CD14-positive monocyte (primary cell): ENCODE measurements at regions not wholly inside any gene's neighbourhood (a gene's known extent, or its start where the extent isn't known, plus 50 kb on each side); places are given as distances from the start of the nearest gene placed in this dataset.

Experiments
- DNase-seq, 3 donors: peaks; one replicate each; pipeline ENCODE4 v3.0.0-alpha.2; 2011 to 2022
- H2AFZ ChIP-seq: 2 replicates; pipeline ENCODE4 v1.6.0; 2012; ENCODE audit warnings: mild to moderate bottlenecking, low read depth, low read length, inconsistent platforms; ENCODE audit not compliant: insufficient read depth, poor library complexity, severe bottlenecking
- H3K27ac ChIP-seq, 2 donors: 1 replicate in 1 of 2; 2 replicates in 1 of 2; pipeline ENCODE4 v1.5.1; 2012 to 2013; ENCODE audit warnings: low read length in 2 of 2, control low read depth in 1 of 2, inconsistent platforms in 1 of 2, low read depth in 1 of 2, mild to moderate bottlenecking in 1 of 2
- H3K27me3 ChIP-seq, 2 donors: one replicate each; pipeline versions ENCODE4 v1.6.0 to v1.6.1; 2011 to 2013; ENCODE audit warnings: low read length in 2 of 2; ENCODE audit not compliant: control insufficient read depth in 2 of 2, insufficient read depth in 2 of 2
- H3K36me3 ChIP-seq, 2 donors: replicated peaks in 1 of 2; 1 replicate in 1 of 2; 2 replicates in 1 of 2; pipeline versions ENCODE4 v1.5.1 to v1.6.1; 2012 to 2013; ENCODE audit warnings: low read length in 2 of 2, control low read depth in 1 of 2, inconsistent platforms in 1 of 2, mild to moderate bottlenecking in 1 of 2; ENCODE audit not compliant: insufficient read depth in 2 of 2, control insufficient read depth in 1 of 2
- H3K4me1 ChIP-seq, 2 donors: 1 replicate in 1 of 2; 2 replicates in 1 of 2; pipeline versions ENCODE4 v1.5.1 to v1.6.1; 2012 to 2013; ENCODE audit warnings: low read length in 2 of 2, control low read depth in 1 of 2, inconsistent platforms in 1 of 2, mild to moderate bottlenecking in 1 of 2, moderate library complexity in 1 of 2; ENCODE audit not compliant: insufficient read depth in 2 of 2, control insufficient read depth in 1 of 2
- H3K4me2 ChIP-seq: replicated peaks from 2 replicates; pipeline ENCODE3; 2012; ENCODE audit warnings: low read length, moderate library complexity, mild to moderate bottlenecking; ENCODE audit not compliant: poor library complexity, severe bottlenecking; ENCODE audit errors: extremely low read depth
- H3K4me3 ChIP-seq, 3 experiments: fragments of 200-600 bp in 1 of 3; sonication (generic) in 1 of 3; replicated peaks in 1 of 3; 1 replicate in 2 of 3; 2 replicates in 1 of 3; pipeline ENCODE4 v1.5.1; 2011 to 2013; ENCODE audit warnings: low read length in 3 of 3, mild to moderate bottlenecking in 3 of 3, control low read depth in 2 of 3, low read depth in 2 of 3, inconsistent platforms in 1 of 3, moderate library complexity in 1 of 3
- H3K79me2 ChIP-seq: 2 replicates; pipeline ENCODE4 v1.6.0; 2012; ENCODE audit warnings: mild to moderate bottlenecking, control low read depth, inconsistent platforms, low read length, moderate library complexity; ENCODE audit not compliant: insufficient read depth
- H3K9ac ChIP-seq: 2 replicates; pipeline ENCODE4 v1.6.0; 2017; ENCODE audit warnings: low read length, mild to moderate bottlenecking; ENCODE audit not compliant: insufficient read depth, poor library complexity, severe bottlenecking
- H3K9me3 ChIP-seq, 2 donors: replicated peaks in 1 of 2; 1 replicate in 1 of 2; 2 replicates in 1 of 2; pipeline versions ENCODE4 v1.5.1 to v1.6.1; 2012 to 2013; ENCODE audit warnings: low read length in 2 of 2, control low read depth in 1 of 2; ENCODE audit not compliant: control insufficient read depth in 1 of 2, insufficient read depth in 1 of 2
- H4K20me1 ChIP-seq: 2 replicates; pipeline ENCODE4 v1.6.0; 2012; ENCODE audit warnings: mild to moderate bottlenecking, low read length, control low read depth, moderate library complexity; ENCODE audit not compliant: insufficient read depth
- H3K27ac Mint-ChIP-seq, 7 donors: one replicate each; pipeline ENCODE4 v1.8.0; 2020; ENCODE audit warnings: mild to moderate bottlenecking in 7 of 7, mixed read lengths in 7 of 7, moderate library complexity in 6 of 7, inconsistent platforms in 2 of 7
- H3K27me3 Mint-ChIP-seq, 3 donors: one replicate each; pipeline ENCODE4 v1.8.0; 2021 to 2022; ENCODE audit warnings: low read depth in 3 of 3, mild to moderate bottlenecking in 3 of 3, mixed read lengths in 3 of 3, moderate library complexity in 3 of 3, inconsistent platforms in 1 of 3
- H3K36me3 Mint-ChIP-seq, 2 donors: one replicate each; pipeline ENCODE4 v1.8.0; 2020; ENCODE audit warnings: mixed read lengths in 2 of 2, inconsistent platforms in 1 of 2, mild to moderate bottlenecking in 1 of 2
- H3K4me1 Mint-ChIP-seq: one replicate; pipeline ENCODE4 v1.8.0; 2020; ENCODE audit warnings: mild to moderate bottlenecking, mixed read lengths
- H3K4me3 Mint-ChIP-seq, 2 donors: one replicate each; pipeline ENCODE4 v1.8.0; 2020; ENCODE audit warnings: mild to moderate bottlenecking in 2 of 2, mixed read lengths in 2 of 2, moderate library complexity in 1 of 2
- H3K9me3 Mint-ChIP-seq, 7 donors: one replicate each; pipeline ENCODE4 v1.8.0; 2020 to 2022; ENCODE audit warnings: mixed read lengths in 7 of 7, mild to moderate bottlenecking in 6 of 7, moderate library complexity in 6 of 7, inconsistent platforms in 2 of 7
- WGBS: methylation state at CpG from one replicate; pipeline ENCODE4 v1.1.5; 2013; ENCODE audit warnings: missing lambda C conversion rate; ENCODE audit not compliant: insufficient coverage; 5-methylcytosine and 5-hydroxymethylcytosine counted together
- intact Hi-C, 2 donors: fragments of 100-400 bp; cut with micrococcal nuclease; formaldehyde crosslinking; loops; one replicate each; pipeline versions ENCODE4 v1.15.0 to v1.15.1; 2023
- TF ChIP-seq, protein P1 (sequence below): fragments of 200-600 bp; IDR thresholded peaks from one replicate; pipeline ENCODE4 v1.8.0; 2022; ENCODE audit warnings: antibody characterized with exemption, mild to moderate bottlenecking

DNA sequence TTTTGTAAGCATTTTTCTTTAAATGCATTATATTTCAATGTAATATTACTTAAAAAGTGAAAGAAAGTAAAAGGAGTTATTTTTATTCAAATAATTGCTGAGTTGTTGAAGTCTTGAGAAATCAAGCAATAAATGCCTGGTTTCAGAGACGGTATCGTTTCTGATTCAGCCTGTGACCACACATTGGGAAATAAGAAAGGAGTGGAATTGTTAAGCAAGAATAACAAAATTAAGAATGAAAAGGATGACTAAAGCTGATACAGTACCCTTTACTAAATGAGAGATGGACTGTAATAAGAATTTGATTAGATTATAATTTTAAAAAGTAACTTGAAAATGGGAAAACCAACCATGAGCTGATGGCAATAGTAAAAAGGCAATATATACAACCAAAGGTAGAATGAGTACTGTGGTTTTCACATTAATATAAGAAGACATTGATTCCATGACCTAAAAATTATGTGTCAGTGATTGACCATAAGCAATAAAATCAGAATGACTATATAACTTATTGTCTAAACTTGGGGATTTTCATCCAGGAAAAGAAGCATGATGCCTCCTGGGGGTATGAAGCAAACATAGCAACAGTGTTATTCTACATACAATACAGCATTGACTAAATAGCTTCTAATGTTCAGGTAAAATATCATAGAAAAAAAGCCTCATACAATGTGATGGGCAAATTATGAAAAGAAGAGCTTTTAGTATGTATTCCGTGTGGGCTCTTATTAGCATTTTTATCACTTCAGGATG lies 101.9 kb upstream of the PRDM9 start:
- Mint-ChIP-seq H3K4me1 (no peaks in the 10 kb centered on the region), H3K36me3 (no peaks in the 10 kb centered on the region), H3K27ac (peak overlapping the region in 1 of 7 donors; percentile 0), H3K4me3 (no peak overlapping the region), H3K27me3 (no peaks in the 10 kb centered on the region), H3K9me3 (peaks cover 0 to 2% (median 0%) of the 10 kb centered on the region in 7 donors)
- H3K4me2 ChIP-seq: no peak overlapping the region
- H3K36me3 ChIP-seq: no peaks in the 10 kb centered on the region
- H3K4me1 ChIP-seq: no peaks in the 10 kb centered on the region
- DNase-seq: no peak
- H3K4me3 ChIP-seq: no peak overlapping the region
- no peaks in the 10 kb centered on the region for H3K27me3 ChIP-seq
- no peaks in the 10 kb centered on the region for H3K9me3 ChIP-seq
- 80% methylated on average over 2 of the region's 3 CpGs for WGBS
- no peaks in the 10 kb centered on the region for H3K79me2 ChIP-seq
- no peak overlapping the region for H3K9ac ChIP-seq
- intact Hi-C loops: no loop called here
- no peak overlapping the region for H3K27ac ChIP-seq
- TF ChIP-seq, protein P1, sequence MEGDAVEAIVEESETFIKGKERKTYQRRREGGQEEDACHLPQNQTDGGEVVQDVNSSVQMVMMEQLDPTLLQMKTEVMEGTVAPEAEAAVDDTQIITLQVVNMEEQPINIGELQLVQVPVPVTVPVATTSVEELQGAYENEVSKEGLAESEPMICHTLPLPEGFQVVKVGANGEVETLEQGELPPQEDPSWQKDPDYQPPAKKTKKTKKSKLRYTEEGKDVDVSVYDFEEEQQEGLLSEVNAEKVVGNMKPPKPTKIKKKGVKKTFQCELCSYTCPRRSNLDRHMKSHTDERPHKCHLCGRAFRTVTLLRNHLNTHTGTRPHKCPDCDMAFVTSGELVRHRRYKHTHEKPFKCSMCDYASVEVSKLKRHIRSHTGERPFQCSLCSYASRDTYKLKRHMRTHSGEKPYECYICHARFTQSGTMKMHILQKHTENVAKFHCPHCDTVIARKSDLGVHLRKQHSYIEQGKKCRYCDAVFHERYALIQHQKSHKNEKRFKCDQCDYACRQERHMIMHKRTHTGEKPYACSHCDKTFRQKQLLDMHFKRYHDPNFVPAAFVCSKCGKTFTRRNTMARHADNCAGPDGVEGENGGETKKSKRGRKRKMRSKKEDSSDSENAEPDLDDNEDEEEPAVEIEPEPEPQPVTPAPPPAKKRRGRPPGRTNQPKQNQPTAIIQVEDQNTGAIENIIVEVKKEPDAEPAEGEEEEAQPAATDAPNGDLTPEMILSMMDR: no peak
- no peak overlapping the region for H2AFZ ChIP-seq
- H4K20me1 ChIP-seq: no peaks in the 10 kb centered on the region

DNA sequence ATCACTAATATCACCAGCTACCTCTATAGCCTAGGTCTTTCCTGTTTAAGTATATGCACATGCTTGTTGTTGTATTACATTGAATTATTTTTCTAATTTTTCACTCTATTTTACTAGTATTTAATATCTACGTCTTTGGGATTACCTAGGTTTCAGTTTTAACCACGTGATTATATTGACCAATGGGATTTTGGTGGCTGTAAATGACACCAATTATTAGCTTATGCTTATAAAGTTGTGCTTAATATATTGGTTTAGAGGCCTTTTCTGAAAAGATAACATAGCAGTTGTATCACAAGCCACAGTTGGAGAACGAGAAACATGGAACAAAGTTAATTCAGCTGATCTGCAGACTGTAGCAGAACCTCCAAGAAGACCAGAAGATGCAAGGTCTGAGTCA lies 104.8 kb upstream of the PRDM9 start:
- H3K9ac ChIP-seq: no peak overlapping the region
- peaks cover 0 to 4% of the 10 kb centered on the region in 2 donors for H3K9me3 ChIP-seq
- intact Hi-C loops: no loop called here
- no peak overlapping the region for H2AFZ ChIP-seq
- no peaks in the 10 kb centered on the region for H3K27me3 ChIP-seq
- no peaks in the 10 kb centered on the region for H3K36me3 ChIP-seq
- no peak overlapping the region for H3K4me2 ChIP-seq
- Mint-ChIP-seq H3K4me1 (no peaks in the 10 kb centered on the region), H3K4me3 (no peak overlapping the region), H3K9me3 (peaks cover 0 to 3% (median under 1%) of the 10 kb centered on the region in 7 donors), H3K36me3 (no peaks in the 10 kb centered on the region), H3K27me3 (no peaks in the 10 kb centered on the region), H3K27ac (no peak overlapping the region)
- DNase-seq: no peak
- no peaks in the 10 kb centered on the region for H4K20me1 ChIP-seq
- H3K27ac ChIP-seq: no peak overlapping the region
- WGBS: 44% methylated on average over 1 of the region's 3 CpGs
- H3K4me3 ChIP-seq: no peak overlapping the region
- TF ChIP-seq, protein P1: no peak
- no peaks in the 10 kb centered on the region for H3K4me1 ChIP-seq
- no peaks in the 10 kb centered on the region for H3K79me2 ChIP-seq
